NB4 (cell line): ENCODE measurements at regions not wholly inside any gene's neighbourhood (a gene's known extent, or its start where the extent isn't known, plus 50 kb on each side); places are given as distances from the start of the nearest gene placed in this dataset.

ENCODE experiments used
- DNase-seq: peaks from one replicate; pipeline ENCODE4 v3.0.0; 2010; ENCODE audit warnings: low read depth
- H3K4me3 ChIP-seq: one replicate; pipeline ENCODE4 v1.5.1; 2011; ENCODE audit warnings: mild to moderate bottlenecking, low read depth, low read length, moderate library complexity
- CTCF ChIP-seq: IDR thresholded peaks from one replicate; pipeline ENCODE4 v1.5.1; 2012; ENCODE audit warnings: low read depth, low read length
- MYC ChIP-seq: IDR thresholded peaks from 2 replicates; pipeline ENCODE4 v1.6.1; 2011; ENCODE audit warnings: low read depth, low read length
- POLR2A ChIP-seq: IDR thresholded peaks from 2 replicates; pipeline ENCODE4 v1.6.1; 2011; ENCODE audit warnings: mild to moderate bottlenecking; ENCODE audit not compliant: insufficient read length; ENCODE audit errors: extremely low read depth
- TF ChIP-seq, protein P1 (sequence below): IDR thresholded peaks from 2 replicates; pipeline ENCODE4 v1.6.1; 2011; ENCODE audit warnings: low read depth, low read length

DNA sequence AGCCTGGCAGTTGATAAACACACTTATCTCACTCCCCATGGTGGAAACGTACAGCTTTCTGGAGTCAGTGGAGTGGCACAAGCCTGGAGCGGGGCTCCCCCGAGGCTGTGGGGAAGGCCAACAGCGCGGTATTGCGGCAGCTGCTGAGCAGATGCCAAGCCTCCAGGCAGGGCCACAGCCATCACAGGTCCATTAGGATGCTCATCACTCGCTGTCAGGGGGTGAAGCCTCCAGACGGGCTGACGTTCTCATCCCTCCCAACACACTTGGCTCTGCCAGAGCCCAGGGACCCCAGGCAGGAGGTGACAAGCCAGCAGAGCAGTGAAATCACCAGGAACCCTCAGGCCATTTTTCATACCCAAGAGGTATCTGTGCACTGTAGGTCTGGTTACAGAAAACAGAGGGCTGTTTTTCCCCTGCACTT is 529.2 kb upstream of the KLHL29 start:
- TF ChIP-seq CTCF: no peak
- TF ChIP-seq, protein P1, sequence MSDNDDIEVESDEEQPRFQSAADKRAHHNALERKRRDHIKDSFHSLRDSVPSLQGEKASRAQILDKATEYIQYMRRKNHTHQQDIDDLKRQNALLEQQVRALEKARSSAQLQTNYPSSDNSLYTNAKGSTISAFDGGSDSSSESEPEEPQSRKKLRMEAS: no peak
- no peak for TF ChIP-seq MYC
- TF ChIP-seq POLR2A: no peak
- DNase-seq: no peak
- H3K4me3 ChIP-seq: no peak overlapping the region

GRCh38 chr2:22867973-22868372 is 517.0 kb upstream of the KLHL29 start:
- no peak for DNase-seq
- TF ChIP-seq CTCF: no peak
- no peak overlapping the region for H3K4me3 ChIP-seq

DNA sequence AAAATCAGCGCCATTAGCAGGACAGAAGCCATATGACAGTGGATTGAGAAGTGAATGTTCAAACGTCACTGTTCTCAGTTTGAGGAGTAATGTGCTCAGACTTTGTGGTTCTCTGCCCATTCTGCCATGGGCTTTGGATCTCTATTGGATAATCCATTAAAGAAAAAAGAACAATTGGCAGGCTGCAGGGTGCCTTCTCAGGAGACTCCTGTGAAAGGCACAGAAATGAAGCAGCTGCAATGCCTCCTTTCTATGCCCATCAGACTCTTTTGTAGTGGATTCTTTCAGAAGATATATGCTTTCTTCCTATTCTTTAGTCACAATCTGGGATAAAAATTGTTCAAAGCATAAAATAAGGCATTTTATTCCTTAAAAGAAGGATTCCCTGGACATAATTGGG is 506.9 kb upstream of the KLHL29 start:
- TF ChIP-seq POLR2A: no peak
- TF ChIP-seq, protein P1: no peak
- no peak for TF ChIP-seq CTCF
- TF ChIP-seq MYC: no peak

GRCh38 chr2:22879009-22879863 is 505.7 kb upstream of the KLHL29 start:
- DNase-seq: no peak
- H3K4me3 ChIP-seq: no peak overlapping the region
- no peak for TF ChIP-seq MYC
- no peak for TF ChIP-seq CTCF
- TF ChIP-seq POLR2A: no peak
- TF ChIP-seq, protein P1: no peak

More for the DNA sequence above, 506.9 kb upstream of the KLHL29 start:
- DNase-seq: no peak
- H3K4me3 ChIP-seq: no peak overlapping the region

DNA sequence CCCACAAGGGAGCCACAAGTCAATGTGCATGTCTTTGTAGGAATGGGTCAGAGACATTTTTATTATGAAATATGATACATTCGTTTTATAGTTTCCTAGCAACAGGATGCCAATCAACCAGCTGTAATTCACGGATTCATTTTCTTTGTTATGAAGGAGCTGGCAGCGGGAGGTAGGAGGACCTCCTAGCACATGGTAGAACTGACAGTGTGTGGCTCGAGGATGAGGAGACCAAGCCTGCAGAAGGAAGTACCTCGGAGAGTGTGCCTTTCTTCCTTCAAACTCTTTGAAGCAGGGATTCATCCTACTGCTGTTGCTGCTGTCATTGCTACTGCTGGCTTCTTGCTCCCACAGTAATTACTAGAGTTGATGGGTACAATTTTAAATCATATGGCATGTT is 504.8 kb upstream of the KLHL29 start:
- TF ChIP-seq CTCF: no peak
- no peak for TF ChIP-seq MYC
- TF ChIP-seq POLR2A: no peak
- TF ChIP-seq, protein P1: no peak
- no peak for DNase-seq
- H3K4me3 ChIP-seq: no peak overlapping the region

DNA sequence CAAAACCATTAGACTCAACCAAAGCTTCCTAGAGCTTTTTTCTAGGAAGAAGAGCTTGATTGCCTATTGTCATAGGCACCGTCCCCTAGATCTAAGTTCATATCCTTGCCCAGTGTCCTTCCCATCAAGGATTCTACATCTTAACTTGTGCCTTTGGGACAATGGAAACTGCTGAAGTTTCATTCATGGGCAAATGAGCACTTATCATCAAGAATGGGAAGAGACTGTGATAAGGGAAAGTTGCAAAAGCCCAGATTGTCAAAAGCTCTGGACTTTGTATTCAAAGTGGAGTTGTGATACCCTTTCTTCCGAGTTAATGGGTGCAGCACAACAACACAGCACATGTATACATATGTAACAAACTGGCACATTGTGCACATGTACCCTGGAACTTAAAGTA is 503.0 kb upstream of the KLHL29 start:
- H3K4me3 ChIP-seq: no peak overlapping the region
- no peak for DNase-seq
- TF ChIP-seq, protein P1: no peak
- TF ChIP-seq MYC (no peak), POLR2A (no peak), CTCF (no peak)
